ENCODE measurements at regions not wholly inside any gene's neighbourhood (a gene's known extent, or its start where the extent isn't known, plus 50 kb on each side); places are given as distances from the start of the nearest gene placed in this dataset.

DNA sequence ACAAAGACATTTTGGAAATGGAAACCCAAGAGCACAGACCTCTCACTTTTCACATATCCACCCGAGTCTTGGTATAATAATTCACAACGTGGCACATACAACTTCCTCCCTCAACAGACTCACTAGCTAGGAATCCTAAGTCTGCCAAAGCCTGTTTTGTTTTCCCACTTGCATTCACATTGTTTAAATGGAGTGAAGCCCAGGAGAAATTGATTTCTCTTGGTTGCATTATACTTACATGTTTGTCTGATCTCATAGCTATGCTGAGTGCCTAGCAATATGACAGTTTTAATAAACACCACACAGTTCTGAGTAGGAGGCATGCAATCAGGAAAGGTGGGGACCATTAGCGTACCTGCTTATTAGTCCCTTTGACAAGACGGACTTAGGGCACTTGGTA is 348.6 kb upstream of the ADGRL4 start:
- TF ChIP-seq CTCF (IDR thresholded peaks at IDR 0.05; ENCODE audit: insufficient read depth, low read length, poor library complexity, severe bottlenecking) (no peak), EZH2phosphoT487 (conservative IDR thresholded peaks at IDR 0.05; ENCODE audit: low read length) (no peak)

Data from SU-DHL-6 (cell line).